Glomerular visceral epithelial cell (primary cell): ENCODE measurements at regions not wholly inside any gene's neighbourhood (a gene's known extent, or its start where the extent isn't known, plus 50 kb on each side); places are given as distances from the start of the nearest gene placed in this dataset.

Experiments used
- DNase-seq: peaks from one replicate; pipeline ENCODE4 v3.0.0-alpha.2; 2016; ENCODE audit errors: extremely low spot score

- DNase-seq, result no peak
These were observed 163.9 kb downstream of the PIK3R1 start for GRCh38 chr5:68379275-68380036.

GRCh38 chr5:68380078-68380477 is 164.5 kb downstream of the PIK3R1 start:
- no peak for DNase-seq

- DNase-seq, result no peak
These were observed 165.5 kb downstream of the PIK3R1 start for GRCh38 chr5:68381060-68381459.

GRCh38 chr5:68381909-68382308 is 166.4 kb downstream of the PIK3R1 start:
- DNase-seq, result no peak

GRCh38 chr5:68382640-68383039 is 167.1 kb downstream of the PIK3R1 start:
- no peak for DNase-seq

- no peak for DNase-seq
These were observed 168.3 kb downstream of the PIK3R1 start for GRCh38 chr5:68383888-68384310.

- DNase-seq, result no peak
These were observed 169.5 kb downstream of the PIK3R1 start for GRCh38 chr5:68384936-68385594.

- DNase-seq, result no peak
These were observed 170.4 kb downstream of the PIK3R1 start for GRCh38 chr5:68385936-68386335.

- DNase-seq, result no peak
These were observed 171.7 kb downstream of the PIK3R1 start for GRCh38 chr5:68387074-68387796.

- DNase-seq, result no peak
These were observed 174.1 kb downstream of the PIK3R1 start for GRCh38 chr5:68389618-68390017.

- no peak for DNase-seq
These were observed 177.1 kb downstream of the PIK3R1 start for GRCh38 chr5:68392617-68393016.

- DNase-seq, result no peak
These were observed 179.7 kb downstream of the PIK3R1 start for GRCh38 chr5:68395302-68395701.

- peak; percentile 70 for DNase-seq
These were observed 180.5 kb downstream of the PIK3R1 start for GRCh38 chr5:68395926-68396511.

GRCh38 chr5:68396722-68397121 is 181.2 kb downstream of the PIK3R1 start:
- DNase-seq, result peak; percentile 89

GRCh38 chr5:68398146-68398812 is 182.7 kb downstream of the PIK3R1 start:
- DNase-seq, result no peak

- DNase-seq, result no peak
These were observed 187.7 kb downstream of the PIK3R1 start for GRCh38 chr5:68403301-68403700.

- no peak for DNase-seq
These were observed 188.7 kb downstream of the PIK3R1 start for GRCh38 chr5:68404246-68404645.

- DNase-seq, result peak; percentile 56
These were observed 189.6 kb downstream of the PIK3R1 start for GRCh38 chr5:68405026-68405684.

GRCh38 chr5:68405784-68406743 is 190.5 kb downstream of the PIK3R1 start:
- no peak for DNase-seq

- no peak for DNase-seq
These were observed 191.2 kb downstream of the PIK3R1 start for GRCh38 chr5:68406767-68407241.
